GM20431 (cell line): ENCODE measurements at regions not wholly inside any gene's neighbourhood (a gene's known extent, or its start where the extent isn't known, plus 50 kb on each side); places are given as distances from the start of the nearest gene placed in this dataset.
"Not testable (repeated sequence)": the region's sequence is repeated elsewhere in the genome, so short reads cannot be mapped to it uniquely, and the experiment has no call there.

ENCODE experiments used
- in situ Hi-C: fragments of 300-500 bp; cut with MseI, MboI; formaldehyde crosslinking; loops from one replicate; pipeline ENCODE4 v1.15.0; 2020; ENCODE audit warnings: low sequenced_read_pairs; ENCODE audit not compliant: unreplicated experiment

DNA sequence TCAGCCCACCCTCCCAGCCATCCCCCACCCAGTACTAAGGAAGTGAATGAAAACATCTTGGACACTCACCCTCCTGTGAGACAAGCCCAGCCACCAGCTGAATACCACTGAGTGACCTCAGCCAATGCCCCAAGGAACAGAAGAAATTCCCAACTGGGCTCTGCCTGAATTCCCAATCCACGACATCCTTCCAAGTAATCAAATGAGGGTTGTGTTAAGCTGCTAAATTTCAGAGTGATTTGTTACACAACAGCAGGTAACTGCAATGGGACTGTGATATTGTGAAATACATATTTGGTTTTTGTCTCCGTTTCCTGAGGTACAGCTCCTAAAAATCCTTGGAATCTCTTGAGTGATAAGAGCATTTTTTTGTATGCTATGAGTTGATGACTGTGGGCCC, 578.7 kb upstream of the CDH11 start:
- in situ Hi-C loops = no loop called here

DNA sequence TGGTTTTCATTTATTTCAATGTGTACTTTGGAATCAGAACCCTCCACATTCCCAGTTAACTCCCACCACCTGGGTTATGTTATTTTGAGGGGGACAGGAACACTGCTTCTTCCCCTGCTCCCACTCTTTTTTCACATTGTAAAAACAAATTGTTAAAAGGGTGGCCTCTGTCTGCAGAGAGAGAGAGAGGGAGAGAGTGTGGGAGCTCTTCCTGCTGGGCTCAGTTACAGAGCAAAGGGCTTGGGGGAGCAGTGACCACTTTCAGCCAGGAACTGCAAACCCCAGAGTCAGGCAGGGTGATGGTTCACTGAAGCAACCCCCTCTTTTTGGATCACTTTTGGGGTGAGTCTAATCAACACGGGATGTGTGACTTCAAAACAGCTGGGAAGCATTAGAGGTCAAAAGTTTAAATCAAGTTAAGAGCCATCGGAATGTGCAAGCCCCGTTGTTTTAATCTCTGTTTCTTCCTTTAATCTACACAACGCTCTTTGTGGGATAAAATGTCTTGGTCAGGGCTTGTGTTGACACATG, 577.0 kb upstream of the CDH11 start:
- in situ Hi-C loops = no loop called here

DNA sequence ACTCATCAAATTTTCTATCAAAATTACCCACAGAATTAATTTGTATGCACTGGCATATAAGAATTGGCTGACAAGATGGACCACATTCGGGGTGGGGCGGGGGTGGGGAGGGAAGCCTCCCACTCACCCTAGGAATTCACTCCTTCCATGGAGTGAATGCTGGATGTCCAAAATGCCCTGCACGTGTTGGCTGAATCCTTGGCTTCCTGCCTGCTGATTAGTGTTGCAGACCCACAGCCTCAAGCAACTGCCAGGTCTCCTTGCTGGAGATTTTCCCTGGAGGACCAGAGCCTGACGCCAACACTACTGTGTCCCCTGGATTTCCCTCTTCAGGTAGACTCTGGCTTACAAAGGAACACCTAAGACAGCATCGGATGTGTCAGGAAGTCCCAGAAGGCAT, 575.7 kb upstream of the CDH11 start:
- in situ Hi-C loops = no loop called here

DNA sequence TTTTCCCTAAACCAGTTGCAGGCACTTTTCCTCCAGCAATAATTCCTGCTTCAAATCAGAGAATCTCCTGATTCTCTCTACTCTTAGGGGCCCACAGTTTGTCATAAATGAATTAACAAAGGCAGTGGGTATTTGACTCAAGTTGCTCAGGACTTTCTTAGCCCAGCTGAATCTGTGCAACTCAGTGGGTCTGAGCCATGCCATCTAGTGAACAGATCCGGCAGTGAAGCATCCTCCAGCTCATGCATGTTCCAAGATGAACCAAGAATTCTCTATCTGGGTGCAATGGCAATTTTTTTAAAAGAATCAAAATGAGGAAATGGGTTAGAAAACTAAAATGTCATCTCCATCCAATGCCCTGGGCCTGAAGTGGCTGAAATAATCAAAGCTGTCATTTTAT, 575.2 kb upstream of the CDH11 start:
- in situ Hi-C loops = no loop called here

DNA sequence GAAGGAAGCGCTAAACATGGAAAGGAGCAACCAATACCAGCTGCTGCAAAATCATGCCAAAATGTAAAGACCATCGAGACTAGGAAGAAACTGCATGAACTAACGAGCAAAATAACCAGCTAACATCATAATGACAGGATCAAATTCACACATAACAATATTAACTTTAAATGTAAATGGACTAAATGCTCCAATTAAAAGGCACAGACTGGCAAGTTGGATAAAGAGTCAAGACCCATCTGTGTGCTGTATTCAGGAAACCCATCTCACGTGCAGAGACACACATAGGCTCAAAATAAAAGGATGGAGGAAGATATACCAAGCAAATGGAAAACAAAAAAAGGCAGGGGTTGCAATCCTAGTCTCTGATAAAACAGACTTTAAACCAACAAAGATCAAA, 570.0 kb upstream of the CDH11 start:
- in situ Hi-C loops = not testable (repeated sequence)

DNA sequence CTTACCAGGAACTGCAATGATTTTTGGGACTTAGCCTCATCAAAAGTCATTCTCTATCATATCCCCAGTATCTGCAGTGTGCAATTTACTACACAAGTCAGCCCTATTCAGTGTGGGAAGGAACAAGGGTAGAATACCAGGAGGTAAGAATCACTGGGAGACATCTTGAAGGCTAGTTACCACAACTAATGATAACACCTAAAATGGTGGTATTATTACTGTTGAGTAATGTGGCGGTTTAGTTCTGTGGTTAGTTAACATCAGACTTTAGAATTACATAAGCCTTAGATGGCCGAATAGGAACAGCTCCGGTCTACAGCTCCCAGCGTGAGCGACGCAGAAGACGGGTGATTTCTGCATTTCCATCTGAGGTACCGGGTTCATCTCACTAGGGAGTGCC, 567.9 kb upstream of the CDH11 start:
- in situ Hi-C loops = no loop called here

DNA sequence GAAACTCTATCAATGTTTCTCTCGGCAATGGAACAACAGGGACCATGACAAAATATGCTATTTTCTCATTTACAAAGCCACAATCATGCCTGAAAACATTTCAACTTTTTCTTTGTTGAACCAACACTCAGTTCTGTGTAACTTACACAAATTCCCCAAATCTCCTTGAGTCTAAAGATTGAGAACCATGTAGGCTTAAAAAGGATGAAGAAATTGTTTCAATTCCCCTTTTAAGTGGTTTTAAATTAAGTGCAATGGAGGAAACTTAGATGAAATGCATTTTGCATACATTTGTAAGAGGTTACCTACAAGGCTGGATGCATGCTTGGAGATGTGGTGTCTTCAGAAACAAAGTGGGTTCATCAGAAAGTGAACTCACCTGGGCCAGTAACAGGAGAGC, 566.4 kb upstream of the CDH11 start:
- in situ Hi-C loops = no loop called here

DNA sequence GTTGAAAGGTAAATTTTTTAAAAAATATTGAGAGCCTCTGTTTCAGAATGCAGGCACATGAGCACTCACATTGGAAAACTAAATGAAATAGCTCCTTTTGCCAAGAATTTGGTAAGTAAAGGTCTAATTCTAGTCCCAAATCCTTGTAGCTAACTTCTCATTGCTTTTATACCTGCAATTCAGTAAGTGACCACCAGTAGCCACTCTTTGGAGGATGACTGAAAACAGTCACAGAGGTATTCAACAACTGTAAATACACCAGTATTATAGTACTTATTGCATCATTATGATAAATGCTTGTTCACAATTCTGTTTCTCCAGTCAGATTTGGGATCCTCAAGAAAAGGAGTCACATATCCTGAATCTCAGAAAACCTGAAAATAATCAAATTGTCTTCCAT, 562.4 kb upstream of the CDH11 start:
- in situ Hi-C loops = no loop called here

DNA sequence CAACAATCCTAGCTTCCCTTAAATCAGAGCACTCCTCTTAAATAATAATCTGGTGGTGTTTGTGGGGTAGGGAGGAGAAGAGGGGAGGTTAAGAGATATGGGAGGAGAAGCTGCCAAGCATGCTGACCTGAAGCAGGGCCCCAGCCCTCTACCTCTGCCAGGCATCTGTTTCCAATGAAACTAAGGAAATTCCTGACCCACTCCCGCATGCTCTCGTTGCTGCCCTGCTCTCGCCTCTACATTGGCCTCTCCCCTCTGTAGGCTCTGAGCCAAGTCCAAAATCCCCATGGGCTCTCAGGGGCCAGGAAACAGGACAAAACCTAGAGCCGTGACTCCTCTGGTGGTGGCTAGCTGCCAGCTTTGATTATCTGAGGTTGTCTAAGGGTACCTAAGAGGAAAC, 559.5 kb upstream of the CDH11 start:
- in situ Hi-C loops = no loop called here

DNA sequence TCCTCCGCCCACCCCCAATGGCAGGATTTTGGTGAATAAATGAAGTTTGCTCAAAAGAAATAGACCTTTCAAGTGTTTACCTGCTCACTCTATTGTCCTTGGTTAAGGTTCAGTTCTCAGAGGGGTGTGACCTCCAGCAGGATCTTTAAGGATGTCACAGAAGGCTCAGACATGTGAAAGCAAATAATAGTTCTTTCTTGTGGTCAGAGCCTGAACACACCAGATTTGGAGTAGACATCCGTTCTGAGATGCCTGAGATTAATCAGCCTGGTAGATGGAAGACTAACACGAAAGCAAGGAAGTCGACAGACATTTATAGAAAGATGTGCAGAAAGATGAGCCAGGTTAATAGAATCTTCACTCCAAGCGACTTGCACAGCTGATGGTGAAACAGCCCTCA, 557.9 kb upstream of the CDH11 start:
- in situ Hi-C loops = no loop called here

DNA sequence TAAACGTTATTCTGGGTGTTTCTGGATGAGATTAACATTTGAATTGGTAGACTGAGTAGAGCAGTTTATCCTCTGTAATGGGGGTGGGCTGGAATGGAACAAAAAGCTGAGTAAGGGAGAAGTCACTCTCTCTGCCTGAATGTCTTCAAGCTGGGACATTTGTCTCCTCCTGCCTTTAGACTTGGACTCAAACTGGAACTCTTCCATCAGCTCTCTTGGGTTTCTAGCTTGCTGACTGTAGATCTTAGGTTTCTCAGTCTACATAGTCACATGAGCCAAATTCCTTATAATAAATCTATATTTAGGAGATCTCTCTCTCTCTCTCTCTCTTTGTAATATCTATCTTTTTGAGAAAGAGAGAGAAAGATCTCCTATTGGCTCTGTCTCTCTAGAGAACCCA, 553.3 kb upstream of the CDH11 start:
- in situ Hi-C loops = no loop called here

DNA sequence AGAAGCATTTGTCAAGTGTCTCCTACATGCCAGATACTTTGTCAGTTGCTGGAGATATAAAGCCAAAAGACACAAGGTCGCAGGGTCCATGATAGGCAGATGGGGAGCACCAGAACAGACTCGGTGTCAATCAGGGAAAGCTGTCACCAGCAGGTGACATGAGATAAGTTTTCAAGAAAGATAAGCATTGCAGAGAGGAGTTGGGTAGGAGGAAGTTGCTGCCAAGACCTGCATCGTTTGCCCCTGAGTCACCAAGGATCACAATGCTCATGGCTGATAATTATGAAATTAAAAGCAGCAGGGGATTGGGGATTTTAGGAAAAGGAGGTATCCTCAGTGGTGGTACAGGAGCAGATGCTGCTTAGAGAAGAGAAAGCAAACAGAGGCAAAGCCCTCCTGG, 551.1 kb upstream of the CDH11 start:
- in situ Hi-C loops = no loop called here

DNA sequence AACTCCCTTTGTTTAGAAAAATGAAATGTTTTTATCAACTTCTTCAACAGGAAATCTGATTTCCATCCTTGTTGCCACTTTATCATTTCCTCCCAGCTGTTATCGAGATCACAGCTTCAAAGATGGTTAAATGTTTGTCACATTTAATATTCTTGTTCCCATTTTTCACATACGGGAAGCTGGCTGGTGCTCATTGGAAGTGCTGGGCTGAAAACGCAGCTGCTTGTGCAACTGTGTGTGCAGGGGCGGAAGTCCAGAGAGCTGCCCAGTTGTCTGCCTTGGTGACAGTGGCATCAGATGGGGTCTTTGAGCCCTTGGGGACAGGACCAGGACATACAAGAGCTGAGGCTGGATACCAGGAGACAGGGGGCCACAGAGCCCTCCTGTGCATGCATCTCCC, 549.2 kb upstream of the CDH11 start:
- in situ Hi-C loops = no loop called here

DNA sequence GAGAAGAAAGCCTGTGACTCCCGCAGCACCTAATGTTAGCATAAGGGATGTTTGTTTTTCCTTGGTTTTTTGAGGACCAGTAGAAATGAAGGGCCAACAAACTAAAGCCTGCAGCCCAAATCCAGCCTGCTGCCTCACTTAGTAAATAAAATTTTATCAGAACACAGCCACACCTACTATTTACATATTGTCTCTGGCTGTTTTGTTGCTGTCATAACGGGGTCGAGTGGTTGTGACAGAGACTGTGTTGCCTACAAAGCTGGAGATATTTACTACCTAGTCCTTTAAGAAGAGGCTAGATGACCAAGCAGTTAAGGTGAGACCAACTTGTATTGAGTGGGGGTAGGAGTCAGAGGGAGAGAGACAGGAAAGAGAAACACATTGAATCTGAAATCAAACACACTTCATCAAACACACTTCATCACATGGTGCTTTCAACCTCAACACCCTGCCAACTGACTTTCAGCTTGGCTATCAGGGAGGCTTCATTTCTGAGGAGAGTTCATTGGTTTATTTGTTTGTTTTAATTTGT, 546.3 kb upstream of the CDH11 start:
- in situ Hi-C loops = no loop called here

DNA sequence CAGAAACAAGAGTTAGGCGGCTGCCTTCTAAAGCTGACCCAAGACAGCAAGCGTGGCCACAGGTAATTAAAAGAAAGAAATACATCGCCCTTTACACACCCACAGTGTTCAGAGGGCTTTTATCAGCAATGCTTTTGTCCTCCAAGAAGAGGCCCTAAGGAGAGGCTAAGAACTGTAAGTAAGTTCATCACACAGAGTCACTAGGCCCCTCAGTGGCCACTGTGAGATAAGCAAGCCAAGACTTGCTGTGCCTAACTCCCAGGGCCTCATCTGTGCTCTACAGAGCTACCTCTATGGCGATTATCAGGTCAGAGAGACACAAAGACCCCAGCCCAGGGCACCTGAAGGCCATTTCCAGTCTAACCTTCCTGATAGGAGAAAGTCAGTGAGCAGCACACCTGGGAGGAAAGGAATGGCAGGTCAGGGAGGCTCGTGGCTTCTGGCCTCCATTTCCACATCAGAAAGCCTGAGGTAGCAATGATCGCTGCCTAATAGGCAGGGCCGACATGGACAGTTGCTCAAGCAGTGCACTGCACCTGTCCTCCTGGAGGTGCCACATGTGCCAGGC, 545.2 kb upstream of the CDH11 start:
- in situ Hi-C loops = no loop called here

DNA sequence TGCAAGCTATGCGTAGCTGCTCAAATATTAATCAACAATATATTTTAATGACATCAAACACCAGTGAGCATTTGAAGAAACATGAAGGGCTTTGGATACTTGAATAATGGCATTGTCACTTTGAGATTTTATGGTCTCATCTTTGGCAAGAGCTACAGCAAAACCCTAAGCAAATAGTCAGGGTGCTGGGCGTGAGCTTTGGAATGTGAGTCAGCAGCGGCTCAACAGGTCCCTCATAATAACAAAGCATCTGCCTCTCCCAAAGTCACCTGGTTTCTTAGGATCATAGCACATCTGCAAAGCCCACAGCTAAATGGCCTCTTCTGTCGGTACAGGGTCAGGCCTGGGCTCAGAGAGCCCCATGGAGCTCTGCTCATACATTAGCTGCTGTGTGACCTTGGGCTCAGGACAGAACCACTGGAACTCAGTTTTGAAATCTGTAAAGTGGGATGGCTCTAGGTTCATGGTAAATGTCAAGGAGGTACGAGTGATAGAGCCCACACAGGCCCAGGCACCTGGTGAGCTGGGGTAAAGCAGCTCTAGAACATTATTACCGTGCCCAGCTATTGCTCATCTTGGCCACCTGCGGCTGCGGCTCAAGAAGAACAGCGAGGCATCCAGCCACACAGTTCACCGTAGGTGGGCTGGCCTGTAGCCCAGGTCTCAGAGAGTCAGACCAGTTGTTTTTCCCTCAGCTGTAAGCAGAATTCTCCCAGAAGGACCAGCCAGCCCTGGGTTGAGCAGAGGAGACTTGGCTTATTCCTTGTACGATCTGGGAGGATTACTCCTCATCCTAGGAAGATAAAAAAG, 544.5 kb upstream of the CDH11 start:
- in situ Hi-C loops = no loop called here

DNA sequence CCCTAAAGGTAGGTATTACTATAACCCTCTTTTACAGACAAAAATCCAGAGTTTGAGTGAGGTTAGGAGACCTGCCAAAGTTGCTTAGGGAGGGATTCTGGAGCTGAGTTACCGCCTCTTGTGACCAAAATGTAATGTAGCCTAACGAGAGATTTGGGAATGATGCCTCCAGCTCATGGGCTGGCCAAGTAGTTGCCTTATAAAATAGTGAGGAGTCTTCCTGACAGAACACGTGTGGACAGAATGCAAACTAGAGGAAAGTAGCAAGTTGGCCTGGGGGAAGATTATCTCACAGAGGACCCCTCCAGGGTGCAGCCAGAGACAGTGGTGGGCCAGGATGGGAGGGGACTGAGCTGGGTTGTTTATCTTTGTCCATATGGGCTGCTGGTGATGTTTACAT, 543.7 kb upstream of the CDH11 start:
- in situ Hi-C loops = no loop called here

DNA sequence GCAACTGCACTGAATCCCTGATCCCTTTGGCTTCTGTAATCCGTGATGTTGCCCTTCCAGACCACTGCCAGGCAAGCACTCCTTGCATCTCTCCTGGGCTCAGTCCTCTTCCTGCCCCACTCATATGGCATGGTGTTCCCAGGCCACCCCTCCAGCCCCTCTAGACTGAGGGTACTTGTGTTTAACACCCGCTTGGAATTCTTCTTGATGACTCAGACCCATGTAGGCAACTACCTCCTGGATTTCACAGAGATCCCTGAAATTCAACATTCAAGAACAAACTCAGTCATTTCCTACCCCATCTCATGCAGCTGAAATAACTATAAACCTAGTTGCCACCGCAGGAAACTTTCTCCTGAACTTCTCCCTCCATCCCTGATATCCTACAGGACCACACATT, 541.9 kb upstream of the CDH11 start:
- in situ Hi-C loops = no loop called here

DNA sequence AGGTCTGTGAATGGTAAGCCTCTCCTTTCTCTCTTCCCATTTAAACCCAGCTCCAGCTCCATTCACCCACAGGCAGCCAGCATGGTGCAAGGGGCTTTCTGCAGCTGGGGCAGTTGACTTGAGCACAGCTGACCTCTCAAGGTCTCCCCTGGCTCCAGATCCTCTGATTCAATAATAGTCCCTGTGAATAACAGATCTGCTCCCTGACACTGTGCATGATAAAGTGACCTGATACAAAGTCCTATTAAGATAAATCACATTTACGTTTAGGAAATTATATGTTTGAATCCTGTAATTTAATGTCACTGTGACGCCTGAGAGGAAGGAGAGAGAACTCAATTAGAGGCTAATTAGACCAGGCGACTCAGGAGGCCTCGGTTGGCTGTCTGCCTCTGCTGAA, 540.4 kb upstream of the CDH11 start:
- in situ Hi-C loops = no loop called here

DNA sequence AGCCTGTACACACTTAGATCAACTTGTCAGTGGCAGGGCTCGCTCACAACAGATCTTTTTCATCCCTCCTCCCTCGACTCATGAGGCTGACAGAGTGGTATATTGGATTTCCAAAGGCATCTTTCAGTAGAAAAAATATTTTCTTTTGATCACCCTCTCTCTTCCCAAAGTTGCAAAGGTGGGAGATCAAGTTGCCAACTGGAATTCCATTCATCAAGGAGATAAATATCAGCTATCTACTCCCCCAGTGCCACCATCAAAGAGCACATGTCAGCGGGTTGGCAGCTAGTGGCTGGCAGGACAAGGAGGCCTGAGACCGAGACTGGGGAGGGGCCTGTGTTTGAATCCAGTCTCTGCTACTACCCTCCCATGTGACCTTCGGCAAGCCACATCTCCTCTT, 539.7 kb upstream of the CDH11 start:
- in situ Hi-C loops = no loop called here

DNA sequence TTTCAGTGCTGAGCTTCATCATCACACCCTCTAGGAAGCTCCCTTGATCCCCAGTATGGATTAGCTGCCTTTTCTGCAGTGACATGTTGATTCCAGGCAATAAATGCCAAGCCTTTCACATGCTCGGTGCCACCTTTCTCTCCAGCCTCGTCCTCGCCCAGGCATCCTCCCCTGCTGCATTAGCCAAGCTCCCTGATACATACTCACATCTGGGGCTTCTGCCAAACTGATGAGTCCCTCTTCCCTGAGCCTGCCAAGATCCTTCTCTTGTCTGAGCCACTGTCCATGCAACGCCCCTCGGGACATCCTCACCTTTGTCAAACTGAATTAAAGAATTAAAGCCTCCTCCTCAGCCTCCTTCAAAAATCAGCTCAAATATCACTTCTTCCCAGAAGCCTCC, 538.5 kb upstream of the CDH11 start:
- in situ Hi-C loops = no loop called here

DNA sequence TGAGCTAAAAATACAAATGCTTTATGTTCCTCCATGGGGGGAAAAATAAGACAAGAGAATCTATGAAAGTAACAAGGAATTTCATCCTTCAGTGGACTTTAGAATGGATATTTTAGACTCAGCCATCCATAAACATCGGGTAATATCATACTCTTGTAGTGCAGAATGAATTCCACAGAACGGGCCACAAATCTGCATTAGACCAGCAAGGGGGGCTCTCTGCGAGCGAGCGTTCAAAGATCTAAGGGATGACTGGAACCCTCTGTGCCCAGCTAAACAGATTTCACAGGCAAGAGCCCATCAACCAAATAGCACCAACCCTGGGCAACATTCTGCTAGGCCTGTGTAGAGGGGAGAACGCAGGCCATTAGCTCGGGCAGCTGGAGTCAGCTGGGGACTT, 537.9 kb upstream of the CDH11 start:
- in situ Hi-C loops = no loop called here
